ENCODE measurements at regions not wholly inside any gene's neighbourhood (a gene's known extent, or its start where the extent isn't known, plus 50 kb on each side); places are given as distances from the start of the nearest gene placed in this dataset.

GRCh38 chr6:14799928-14800327 lies 445.9 kb upstream of the JARID2 start:
- TF ChIP-seq, protein P1, sequence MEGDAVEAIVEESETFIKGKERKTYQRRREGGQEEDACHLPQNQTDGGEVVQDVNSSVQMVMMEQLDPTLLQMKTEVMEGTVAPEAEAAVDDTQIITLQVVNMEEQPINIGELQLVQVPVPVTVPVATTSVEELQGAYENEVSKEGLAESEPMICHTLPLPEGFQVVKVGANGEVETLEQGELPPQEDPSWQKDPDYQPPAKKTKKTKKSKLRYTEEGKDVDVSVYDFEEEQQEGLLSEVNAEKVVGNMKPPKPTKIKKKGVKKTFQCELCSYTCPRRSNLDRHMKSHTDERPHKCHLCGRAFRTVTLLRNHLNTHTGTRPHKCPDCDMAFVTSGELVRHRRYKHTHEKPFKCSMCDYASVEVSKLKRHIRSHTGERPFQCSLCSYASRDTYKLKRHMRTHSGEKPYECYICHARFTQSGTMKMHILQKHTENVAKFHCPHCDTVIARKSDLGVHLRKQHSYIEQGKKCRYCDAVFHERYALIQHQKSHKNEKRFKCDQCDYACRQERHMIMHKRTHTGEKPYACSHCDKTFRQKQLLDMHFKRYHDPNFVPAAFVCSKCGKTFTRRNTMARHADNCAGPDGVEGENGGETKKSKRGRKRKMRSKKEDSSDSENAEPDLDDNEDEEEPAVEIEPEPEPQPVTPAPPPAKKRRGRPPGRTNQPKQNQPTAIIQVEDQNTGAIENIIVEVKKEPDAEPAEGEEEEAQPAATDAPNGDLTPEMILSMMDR (IDR thresholded peaks at IDR 0.05), result no peak
- TF ChIP-seq POLR2A (IDR thresholded peaks at IDR 0.05) (no peak), EP300 (IDR thresholded peaks at IDR 0.05; ENCODE audit: low read depth) (no peak)
